Panc1 (cell line): ENCODE measurements at regions not wholly inside any gene's neighbourhood (a gene's known extent, or its start where the extent isn't known, plus 50 kb on each side); places are given as distances from the start of the nearest gene placed in this dataset.

Source experiments
- ATAC-seq: fragments of 200-7000 bp; cut with Tn5 transposase; 2 replicates; pipeline ENCODE4 v1.9.1; 2020; ENCODE audit warnings: mild to moderate bottlenecking, moderate library complexity
- BruUV-seq: library from RNA; stranded (reverse); fragments of 400-500 nt; replicated peaks from 2 replicates; lab custom pipeline; 2021; lab: Mats Ljungman, UMichigan
- CTCF ChIA-PET: fragments of 300-600 bp; sonication (Branson Sonifier 250); formaldehyde crosslinking; loops from one replicate; lab custom pipeline; 2022; ENCODE audit warnings: antibody characterized with exemption; lab: Charles Lee
- POLR2A ChIA-PET: fragments of 300-600 bp; sonication (Branson Sonifier 250); formaldehyde crosslinking; loops from one replicate; lab custom pipeline; 2022; ENCODE audit warnings: antibody characterized with exemption; lab: Charles Lee
- DNase-seq: peaks from one replicate; pipeline ENCODE4 v3.0.0-alpha.2; 2010; ENCODE audit warnings: low read depth, low spot score
- H3K27ac ChIP-seq: 2 replicates; pipeline ENCODE4 v1.5.1; 2011; ENCODE audit warnings: mild to moderate bottlenecking, low read length, inconsistent platforms
- H3K27me3 ChIP-seq: fragments of 200-500 bp; sonication (Bioruptor generic); 2 replicates; pipeline ENCODE4 v1.6.0; 2014; ENCODE audit warnings: low read length, inconsistent platforms; ENCODE audit not compliant: control insufficient read depth, insufficient read depth
- H3K36me3 ChIP-seq: fragments of 200-500 bp; sonication (Bioruptor generic); 2 replicates; pipeline ENCODE4 v1.5.1; 2014; ENCODE audit warnings: inconsistent platforms, mild to moderate bottlenecking, low read length, moderate library complexity; ENCODE audit not compliant: control insufficient read depth, insufficient read depth
- H3K4me1 ChIP-seq: 2 replicates; pipeline ENCODE4 v1.5.1; 2011; ENCODE audit warnings: inconsistent platforms, mild to moderate bottlenecking, low read length, moderate library complexity; ENCODE audit not compliant: control insufficient read depth, insufficient read depth
- H3K4me3 ChIP-seq, 2 experiments: 2 replicates each; pipeline ENCODE4 v1.5.1; 2011 to 2012; ENCODE audit warnings: low read depth in 2 of 2, low read length in 2 of 2, mild to moderate bottlenecking in 2 of 2, inconsistent platforms in 1 of 2, moderate library complexity in 1 of 2
- H3K9me3 ChIP-seq: fragments of 200-500 bp; sonication (Bioruptor generic); 2 replicates; pipeline ENCODE4 v1.5.1; 2014; ENCODE audit warnings: low read depth, mild to moderate bottlenecking, inconsistent platforms, low read length, moderate library complexity; ENCODE audit not compliant: control insufficient read depth, insufficient read depth
- POLR2AphosphoS5 ChIP-seq: IDR thresholded peaks from 2 replicates; pipeline ENCODE4 v1.6.1; 2012; ENCODE audit warnings: mild to moderate bottlenecking, low read depth, low read length, moderate library complexity
- SIN3A ChIP-seq: IDR thresholded peaks from 2 replicates; pipeline ENCODE4 v1.6.1; 2012; ENCODE audit warnings: low read depth, mild to moderate bottlenecking, low read length, moderate library complexity, borderline replicate concordance; ENCODE audit not compliant: insufficient read depth
- TCF7L2 ChIP-seq: IDR thresholded peaks from 2 replicates; pipeline ENCODE4 v1.6.1; 2011; ENCODE audit warnings: mild to moderate bottlenecking, low read depth, low read length, inconsistent platforms
- in situ Hi-C: cut with HindIII; loops from 2 replicates; pipeline ENCODE4 v1.10.0; 2016; ENCODE audit warnings: low sequenced_read_pairs, low pct_unique_long_range_greater_than_20kb
- intact Hi-C: fragments of 100-400 bp; cut with micrococcal nuclease; formaldehyde crosslinking; loops from one replicate; pipeline ENCODE4 v1.10.0; 2022; ENCODE audit not compliant: unreplicated experiment
- TF ChIP-seq, protein P1 (sequence below), 2 experiments: IDR thresholded peaks; 2 replicates each; pipeline ENCODE4 v1.6.1; 2011 to 2012; ENCODE audit warnings: low read depth in 2 of 2, control low read depth in 1 of 2, low read length in 1 of 2, mild to moderate bottlenecking in 1 of 2, moderate library complexity in 1 of 2; ENCODE audit not compliant: insufficient read depth in 1 of 2
- TF ChIP-seq, protein P2 (sequence below): fragments of 450-650 bp; IDR thresholded peaks from 2 replicates; pipeline ENCODE4 v1.5.1; 2017; ENCODE audit warnings: mild to moderate bottlenecking

DNA sequence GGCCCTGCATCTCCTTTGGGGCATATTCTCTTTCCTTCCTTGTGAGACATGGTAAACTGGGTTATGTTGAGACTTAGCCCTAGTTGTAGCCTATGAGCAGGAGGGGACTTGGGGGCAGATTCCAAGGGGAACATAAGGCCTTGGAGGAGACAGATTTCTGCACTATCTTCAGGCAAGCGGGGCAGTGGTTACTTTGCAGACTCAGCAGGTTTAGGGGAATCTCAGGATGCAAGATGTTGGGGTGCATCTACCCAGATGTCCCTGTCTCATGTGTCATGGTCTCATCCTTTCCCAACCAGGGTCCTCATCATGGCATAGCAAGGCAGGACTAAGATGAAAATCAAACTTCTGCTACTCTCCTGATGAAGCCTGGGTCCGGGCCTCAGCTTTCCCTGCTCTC, 58.6 kb upstream of the PTPRT start:
- TF ChIP-seq TCF7L2 = no peak
- TF ChIP-seq, protein P1, sequence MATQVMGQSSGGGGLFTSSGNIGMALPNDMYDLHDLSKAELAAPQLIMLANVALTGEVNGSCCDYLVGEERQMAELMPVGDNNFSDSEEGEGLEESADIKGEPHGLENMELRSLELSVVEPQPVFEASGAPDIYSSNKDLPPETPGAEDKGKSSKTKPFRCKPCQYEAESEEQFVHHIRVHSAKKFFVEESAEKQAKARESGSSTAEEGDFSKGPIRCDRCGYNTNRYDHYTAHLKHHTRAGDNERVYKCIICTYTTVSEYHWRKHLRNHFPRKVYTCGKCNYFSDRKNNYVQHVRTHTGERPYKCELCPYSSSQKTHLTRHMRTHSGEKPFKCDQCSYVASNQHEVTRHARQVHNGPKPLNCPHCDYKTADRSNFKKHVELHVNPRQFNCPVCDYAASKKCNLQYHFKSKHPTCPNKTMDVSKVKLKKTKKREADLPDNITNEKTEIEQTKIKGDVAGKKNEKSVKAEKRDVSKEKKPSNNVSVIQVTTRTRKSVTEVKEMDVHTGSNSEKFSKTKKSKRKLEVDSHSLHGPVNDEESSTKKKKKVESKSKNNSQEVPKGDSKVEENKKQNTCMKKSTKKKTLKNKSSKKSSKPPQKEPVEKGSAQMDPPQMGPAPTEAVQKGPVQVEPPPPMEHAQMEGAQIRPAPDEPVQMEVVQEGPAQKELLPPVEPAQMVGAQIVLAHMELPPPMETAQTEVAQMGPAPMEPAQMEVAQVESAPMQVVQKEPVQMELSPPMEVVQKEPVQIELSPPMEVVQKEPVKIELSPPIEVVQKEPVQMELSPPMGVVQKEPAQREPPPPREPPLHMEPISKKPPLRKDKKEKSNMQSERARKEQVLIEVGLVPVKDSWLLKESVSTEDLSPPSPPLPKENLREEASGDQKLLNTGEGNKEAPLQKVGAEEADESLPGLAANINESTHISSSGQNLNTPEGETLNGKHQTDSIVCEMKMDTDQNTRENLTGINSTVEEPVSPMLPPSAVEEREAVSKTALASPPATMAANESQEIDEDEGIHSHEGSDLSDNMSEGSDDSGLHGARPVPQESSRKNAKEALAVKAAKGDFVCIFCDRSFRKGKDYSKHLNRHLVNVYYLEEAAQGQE (IDR thresholded peaks at IDR 0.05; ENCODE audit: insufficient read depth in 1 of 2, low read depth in 2 of 2, low read length in 1 of 2) = no peak
- TF ChIP-seq POLR2AphosphoS5 = no peak
- TF ChIP-seq SIN3A = no peak
- TF ChIP-seq, protein P2, sequence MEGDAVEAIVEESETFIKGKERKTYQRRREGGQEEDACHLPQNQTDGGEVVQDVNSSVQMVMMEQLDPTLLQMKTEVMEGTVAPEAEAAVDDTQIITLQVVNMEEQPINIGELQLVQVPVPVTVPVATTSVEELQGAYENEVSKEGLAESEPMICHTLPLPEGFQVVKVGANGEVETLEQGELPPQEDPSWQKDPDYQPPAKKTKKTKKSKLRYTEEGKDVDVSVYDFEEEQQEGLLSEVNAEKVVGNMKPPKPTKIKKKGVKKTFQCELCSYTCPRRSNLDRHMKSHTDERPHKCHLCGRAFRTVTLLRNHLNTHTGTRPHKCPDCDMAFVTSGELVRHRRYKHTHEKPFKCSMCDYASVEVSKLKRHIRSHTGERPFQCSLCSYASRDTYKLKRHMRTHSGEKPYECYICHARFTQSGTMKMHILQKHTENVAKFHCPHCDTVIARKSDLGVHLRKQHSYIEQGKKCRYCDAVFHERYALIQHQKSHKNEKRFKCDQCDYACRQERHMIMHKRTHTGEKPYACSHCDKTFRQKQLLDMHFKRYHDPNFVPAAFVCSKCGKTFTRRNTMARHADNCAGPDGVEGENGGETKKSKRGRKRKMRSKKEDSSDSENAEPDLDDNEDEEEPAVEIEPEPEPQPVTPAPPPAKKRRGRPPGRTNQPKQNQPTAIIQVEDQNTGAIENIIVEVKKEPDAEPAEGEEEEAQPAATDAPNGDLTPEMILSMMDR = no peak
- H3K36me3 ChIP-seq = no peaks in the 10 kb centered on the region
- H3K27me3 ChIP-seq = no peaks in the 10 kb centered on the region
- ATAC-seq = no peak
- in situ Hi-C loops = no loop called here
- no peak overlapping the region for H3K27ac ChIP-seq
- ChIA-PET POLR2A (no interaction called here), CTCF (no interaction called here)
- no peak overlapping the region for H3K4me3 ChIP-seq
- DNase-seq = no peak
- BruUV-seq = no TSS peak
- H3K9me3 ChIP-seq = no peaks in the 10 kb centered on the region
- no peaks in the 10 kb centered on the region for H3K4me1 ChIP-seq
- intact Hi-C loops = no loop called here

DNA sequence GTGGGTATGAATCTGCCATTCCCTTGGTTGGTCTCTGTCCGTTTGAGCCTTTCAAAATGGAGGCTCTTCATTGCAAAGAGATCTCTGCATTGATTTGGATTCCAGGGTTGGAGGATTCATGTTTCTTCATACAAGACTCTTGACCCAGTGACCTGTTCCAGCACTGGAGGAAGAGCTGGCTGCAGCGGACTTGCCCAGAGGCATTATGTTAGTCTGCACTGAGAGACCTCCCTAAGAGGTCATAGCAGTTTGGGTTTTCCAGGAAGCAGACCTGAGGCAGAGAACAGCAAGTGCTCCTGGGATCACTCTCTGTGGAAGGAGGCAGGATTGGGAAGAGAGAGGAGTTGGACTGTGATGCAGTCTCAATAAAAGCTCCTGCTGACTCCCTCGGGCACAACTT, 57.7 kb upstream of the PTPRT start:
- DNase-seq (no peak), ATAC-seq (no peak)
- CTCF ChIA-PET = no interaction called here
- no peaks in the 10 kb centered on the region for H3K9me3 ChIP-seq
- intact Hi-C loops = no loop called here
- no peaks in the 10 kb centered on the region for H3K36me3 ChIP-seq
- TF ChIP-seq POLR2AphosphoS5 = no peak
- TF ChIP-seq, protein P2 = no peak
- in situ Hi-C loops = no loop called here
- H3K4me1 ChIP-seq = no peaks in the 10 kb centered on the region
- no peaks in the 10 kb centered on the region for H3K27me3 ChIP-seq
- POLR2A ChIA-PET = no interaction called here
- no peak overlapping the region for H3K27ac ChIP-seq
- no TSS peak for BruUV-seq
- no peak overlapping the region for H3K4me3 ChIP-seq

DNA sequence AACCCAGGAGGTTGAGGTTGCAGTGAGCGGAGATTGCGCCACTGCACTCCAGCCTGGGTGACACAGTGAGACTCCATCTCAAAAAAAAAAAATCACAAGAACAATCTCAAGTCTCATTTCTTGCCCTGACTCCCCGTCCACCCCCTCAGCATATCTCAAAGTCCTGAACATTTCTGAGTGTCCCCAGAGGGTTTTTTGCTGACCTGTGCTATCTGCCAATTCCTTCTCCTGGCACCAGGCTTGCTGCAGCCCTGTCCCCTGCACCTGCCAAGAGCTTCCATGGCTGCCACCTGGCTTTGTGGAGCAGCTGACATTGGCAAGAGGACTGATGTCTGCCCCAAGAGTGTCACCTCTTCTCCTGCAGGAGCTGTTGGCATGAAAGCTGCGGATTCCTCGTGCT, 54.9 kb upstream of the PTPRT start:
- no TSS peak for BruUV-seq
- no peaks in the 10 kb centered on the region for H3K4me1 ChIP-seq
- H3K4me3 ChIP-seq = no peak overlapping the region
- no peaks in the 10 kb centered on the region for H3K9me3 ChIP-seq
- no peak overlapping the region for H3K27ac ChIP-seq
- DNase-seq (no peak), ATAC-seq (no peak)
- in situ Hi-C loops = no loop called here
- ChIA-PET CTCF (interaction anchor here (0.6 kb wide), 1 partner anchor 1094 kb away, joined by 3 read pairs; no protein-coding TSS in a partner anchor), POLR2A (no interaction called here)
- TF ChIP-seq, protein P1 (IDR thresholded peaks at IDR 0.05; ENCODE audit: insufficient read depth in 1 of 2, low read depth in 2 of 2, low read length in 1 of 2) = no peak
- TF ChIP-seq, protein P2 = no peak
- TF ChIP-seq POLR2AphosphoS5 = no peak
- no peak for TF ChIP-seq TCF7L2
- TF ChIP-seq SIN3A = no peak
- intact Hi-C loops = no loop called here
- H3K27me3 ChIP-seq = peaks cover 3% of the 10 kb centered on the region; the same call in 1 of the 2 replicates
- no peaks in the 10 kb centered on the region for H3K36me3 ChIP-seq
